ENCODE measurements at regions not wholly inside any gene's neighbourhood (a gene's known extent, or its start where the extent isn't known, plus 50 kb on each side); places are given as distances from the start of the nearest gene placed in this dataset.
"Not testable (repeated sequence)": the region's sequence is repeated elsewhere in the genome, so short reads cannot be mapped to it uniquely, and the experiment has no call there.

DNA sequence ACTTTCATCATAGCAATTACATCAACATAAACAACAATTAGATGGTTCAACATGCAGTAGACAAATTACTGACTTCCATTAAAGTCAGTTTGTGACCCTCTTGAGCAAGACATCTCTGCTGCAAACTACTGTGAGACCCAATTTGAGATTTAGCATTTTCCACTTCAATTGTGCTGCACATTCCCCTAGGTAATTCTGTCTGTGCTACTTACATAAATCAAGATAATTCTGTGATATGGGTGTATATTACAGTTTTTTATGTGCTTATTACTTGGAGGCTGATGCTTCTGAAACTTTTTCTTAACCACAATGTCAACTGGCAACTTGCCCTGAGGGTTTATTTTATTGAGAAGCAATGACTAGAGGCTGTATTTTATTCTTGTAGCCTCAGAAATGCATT, 1714.4 kb downstream of the OLFM4 start:
- no peak for FAIRE-seq

DNA sequence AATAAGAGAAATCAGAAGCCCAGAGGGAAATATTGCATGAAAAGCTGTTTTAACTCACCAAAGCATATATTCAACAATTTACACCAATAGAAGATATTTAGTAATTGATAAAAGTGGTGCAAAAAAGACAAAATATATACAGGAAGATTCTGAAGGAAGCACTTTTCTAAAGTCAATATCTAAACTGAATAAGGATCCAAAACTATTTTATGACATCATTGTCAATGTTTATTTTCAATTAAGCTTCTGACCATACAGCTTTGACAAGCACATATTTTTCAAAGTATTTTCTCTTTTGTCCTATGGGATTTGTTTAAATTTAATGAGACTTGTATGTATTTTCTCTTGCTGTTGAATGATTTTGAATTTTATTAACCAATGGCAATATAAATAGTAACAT, 1716.1 kb downstream of the OLFM4 start:
- no peak for FAIRE-seq

DNA sequence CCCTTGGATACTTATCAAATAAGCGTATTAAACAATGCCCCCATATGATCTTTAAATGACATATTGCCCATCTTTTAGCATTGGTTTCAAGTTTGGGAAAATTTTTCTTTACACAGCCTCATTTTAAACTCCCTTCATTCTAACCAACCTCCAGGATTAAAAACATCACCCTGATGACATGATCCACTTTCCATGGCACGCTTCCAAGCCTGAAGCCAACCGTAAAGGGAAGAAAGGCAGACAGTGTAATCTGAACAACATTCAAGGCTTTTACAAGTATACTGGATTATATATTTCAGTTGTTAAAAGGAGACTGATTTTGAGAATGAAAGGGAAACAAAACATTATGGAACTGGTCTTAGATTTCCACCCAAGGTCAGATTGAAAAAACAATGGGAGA, 1721.9 kb downstream of the OLFM4 start:
- no peak for FAIRE-seq

DNA sequence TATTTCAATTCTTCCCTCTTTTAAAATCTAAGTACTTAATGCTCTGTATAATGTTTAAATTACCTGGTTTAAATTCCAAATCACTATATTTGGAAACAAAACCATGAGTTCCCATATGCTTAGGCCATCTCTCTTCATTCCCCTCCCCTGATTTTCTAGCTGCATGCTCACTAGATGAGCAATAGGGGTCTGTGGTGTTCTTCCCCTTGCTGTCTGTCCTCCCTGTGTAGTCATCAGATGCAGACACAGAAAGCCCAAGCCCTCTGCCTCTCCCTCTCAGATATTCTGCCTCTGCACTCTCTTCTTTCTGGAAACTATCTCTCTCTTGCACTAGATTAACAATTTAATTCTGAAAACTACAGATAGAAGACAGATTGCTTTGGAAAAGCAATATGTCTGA, 1730.2 kb downstream of the OLFM4 start:
- no peak for FAIRE-seq

DNA sequence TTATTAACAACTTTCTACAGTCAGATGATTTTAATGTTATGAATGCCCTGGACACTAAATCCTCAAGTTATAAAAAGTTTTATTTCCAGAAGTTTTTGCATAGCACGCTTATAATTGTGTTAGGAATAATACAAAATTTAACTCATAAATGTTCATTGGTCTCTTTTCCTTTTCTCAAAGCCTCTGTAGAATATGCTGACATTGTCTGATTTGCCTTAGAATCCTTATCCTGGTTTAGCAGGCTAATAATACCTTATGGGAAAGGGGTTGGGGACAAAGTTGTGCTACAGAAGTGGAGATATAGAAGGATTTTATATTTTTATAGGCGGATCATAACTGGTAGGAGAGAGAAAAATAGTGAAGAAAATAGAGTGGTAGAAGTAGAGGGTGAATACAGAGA, 1739.6 kb downstream of the OLFM4 start:
- FAIRE-seq, result no peak

DNA sequence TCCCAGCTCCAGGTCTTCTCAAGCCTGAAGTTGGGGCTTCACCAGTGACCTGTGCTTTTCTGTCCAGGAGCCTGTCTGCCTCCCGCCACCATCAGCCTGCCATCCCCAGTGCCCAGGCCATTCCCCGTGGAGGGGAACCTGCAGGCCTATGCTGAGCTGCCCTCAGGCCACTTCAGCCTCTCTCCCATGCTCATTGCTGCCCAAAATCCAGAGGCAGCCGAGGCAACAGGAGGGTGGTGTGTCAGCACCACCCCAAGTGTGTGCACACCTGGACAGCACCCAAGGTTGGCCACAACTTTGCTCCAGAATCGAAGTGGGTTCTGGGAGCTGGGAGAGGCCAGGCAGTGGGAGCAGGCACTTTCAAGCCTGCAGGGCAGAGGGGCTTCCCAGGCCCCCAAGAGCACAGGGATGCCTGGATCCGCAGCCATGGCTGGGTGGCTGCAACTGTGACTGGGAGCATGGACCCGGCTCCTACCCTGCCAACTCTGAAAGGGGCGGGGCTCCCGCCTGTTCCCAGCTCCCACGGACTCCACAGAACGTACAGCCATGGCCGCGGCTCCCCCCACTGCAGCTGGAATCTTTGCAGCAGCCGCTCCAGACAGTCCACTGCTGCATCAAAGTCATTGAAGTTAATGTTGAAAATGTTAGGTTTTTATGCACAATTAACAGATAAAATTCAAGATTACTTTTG, 1747.0 kb downstream of the OLFM4 start:
- FAIRE-seq, result no peak

DNA sequence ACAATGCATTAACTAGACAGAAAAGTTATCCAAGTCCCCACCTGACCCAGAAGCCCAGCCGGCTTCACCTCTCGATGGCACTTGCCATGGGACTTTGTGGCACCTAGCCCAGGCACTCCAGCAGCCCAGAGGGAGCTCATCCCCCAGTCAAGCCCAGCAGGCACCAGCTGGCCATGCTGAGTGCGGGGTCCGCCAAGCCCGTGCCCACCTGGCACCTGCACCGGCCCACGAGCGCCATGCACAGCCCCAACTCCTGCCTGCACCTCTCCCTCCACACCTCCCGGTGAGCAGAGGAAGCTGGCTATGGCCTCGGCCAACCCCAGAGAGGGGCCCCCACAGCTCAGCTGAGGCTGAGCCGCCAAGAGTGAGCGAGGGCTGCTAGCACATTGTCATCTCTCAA, 1759.1 kb downstream of the OLFM4 start:
- FAIRE-seq, result no peak

DNA sequence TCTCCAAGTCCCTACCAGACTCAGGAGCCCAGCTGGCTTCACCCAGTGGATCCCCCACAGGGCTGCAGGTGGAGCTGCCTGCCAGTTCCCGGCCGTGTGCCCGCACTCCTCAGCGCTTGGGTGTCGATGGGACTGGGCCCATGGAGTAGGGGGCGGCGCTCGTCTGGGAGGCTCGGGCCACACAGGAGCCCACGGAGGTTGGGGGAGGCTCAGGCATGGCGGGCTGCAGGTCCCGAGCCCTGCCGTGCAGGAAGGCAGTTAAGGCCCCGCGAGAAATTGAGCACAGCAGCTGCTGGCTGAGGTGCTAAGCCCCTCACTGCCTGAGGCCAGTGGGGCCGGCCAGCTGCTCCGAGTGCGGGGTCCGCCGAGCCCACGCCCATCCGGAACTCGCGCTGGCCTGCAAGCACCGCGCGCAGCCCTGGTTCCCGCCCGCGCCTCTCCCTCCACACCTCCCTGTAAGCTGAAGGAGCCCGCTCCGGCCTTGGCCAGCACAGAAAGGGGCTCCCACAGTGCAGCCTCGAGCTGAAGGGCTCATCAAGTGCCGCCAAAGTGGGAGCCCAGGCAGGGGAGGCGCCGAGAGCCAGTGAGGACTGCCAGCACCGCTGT, 1771.1 kb downstream of the OLFM4 start:
- no peak for FAIRE-seq

DNA sequence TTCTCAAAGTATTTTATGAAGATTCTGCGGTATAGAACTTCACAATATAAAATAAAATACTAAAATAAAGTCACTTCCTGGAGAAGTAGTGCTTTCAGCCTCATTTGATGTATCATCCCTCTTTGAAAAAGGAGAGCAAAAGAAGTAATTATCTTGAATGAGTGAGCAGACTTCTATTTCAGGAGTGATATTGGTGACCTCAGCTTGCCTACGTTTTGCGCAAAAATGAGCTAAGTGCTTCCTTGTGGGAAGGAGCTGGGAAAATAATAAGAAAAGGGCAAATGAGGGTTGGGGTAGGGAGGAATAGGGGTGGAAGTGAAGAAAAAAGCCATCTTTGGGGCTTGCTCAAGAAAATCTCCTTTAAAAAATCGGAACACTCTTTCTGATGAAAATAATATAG, 1773.6 kb downstream of the OLFM4 start:
- no peak for FAIRE-seq

DNA sequence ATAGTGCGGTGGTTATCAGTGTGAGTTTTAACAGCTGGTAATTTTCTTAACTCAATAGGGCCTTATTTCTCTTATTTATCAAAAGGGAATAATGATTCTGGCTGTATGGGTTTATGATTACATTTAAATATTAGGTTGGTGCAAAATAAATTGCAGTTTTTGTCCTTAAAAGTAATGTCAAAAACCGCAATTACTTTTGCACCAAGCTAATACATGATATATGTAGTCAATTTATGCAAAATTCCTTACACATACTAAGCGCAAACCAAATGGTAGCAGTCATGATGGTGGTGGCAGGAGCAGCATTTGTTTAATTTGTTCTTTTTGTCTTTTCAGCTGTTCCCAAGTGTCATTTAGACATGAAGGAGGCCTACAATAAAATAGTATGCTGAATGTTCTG, 1777.1 kb downstream of the OLFM4 start:
- FAIRE-seq, result no peak

DNA sequence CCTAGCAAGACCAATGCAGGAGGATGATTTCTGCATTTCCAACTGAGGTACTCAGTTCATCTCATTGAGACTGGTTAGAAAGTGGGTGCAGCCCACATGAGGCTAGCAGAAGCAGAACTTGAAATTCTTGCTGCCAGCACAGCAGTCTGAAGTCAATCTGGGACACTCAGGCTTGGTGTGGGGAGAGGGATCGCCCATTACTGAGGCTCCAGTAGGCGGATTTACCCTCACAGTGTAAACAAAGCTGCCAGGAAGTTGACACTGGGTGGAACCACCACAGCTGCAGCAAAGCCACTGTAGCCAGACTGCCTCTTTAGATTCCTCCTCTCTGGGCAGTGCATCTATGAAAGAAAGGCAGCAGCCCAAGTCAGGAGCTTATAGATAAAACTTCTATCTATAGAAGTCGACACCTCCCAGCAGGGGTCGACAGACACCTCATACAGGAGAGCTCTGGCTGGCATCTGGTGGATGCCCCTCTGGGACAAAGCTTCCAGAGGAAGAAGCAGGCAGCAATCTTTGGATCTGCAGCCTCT, 1793.4 kb downstream of the OLFM4 start:
- not testable (repeated sequence) for FAIRE-seq

DNA sequence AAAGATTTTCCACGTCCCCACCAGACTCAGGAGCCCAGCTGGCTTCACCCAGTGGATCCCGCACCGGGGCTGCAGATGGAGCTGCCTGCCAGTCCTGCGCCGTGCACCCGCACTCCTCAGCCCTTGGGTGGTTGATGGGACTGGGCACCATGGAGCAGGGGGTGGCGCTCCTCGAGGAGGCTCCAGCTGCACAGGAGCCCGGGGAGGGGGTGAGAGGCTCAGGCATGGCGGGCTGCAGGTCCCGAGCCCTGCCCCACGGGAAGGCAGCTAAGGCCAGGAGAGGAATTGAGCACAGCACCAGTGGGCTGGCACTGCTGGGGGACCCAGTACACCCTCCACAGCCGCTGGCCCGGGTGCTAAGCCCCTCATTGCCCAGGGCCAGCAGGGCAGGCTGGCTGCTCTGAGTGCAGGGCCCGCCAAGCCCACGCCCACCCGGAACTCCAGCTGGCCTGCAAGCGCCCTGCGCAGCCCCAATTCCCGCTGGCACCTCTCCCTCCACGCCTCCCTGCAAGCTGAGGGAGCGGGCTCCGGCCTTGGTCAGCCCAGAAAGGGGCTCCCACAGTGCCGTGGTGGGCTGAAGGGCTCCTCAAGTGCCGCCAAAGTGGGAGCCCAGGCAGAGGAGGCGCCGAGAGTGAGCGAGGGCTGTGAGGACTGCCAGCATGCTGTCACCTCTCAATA, 1800.9 kb downstream of the OLFM4 start:
- not testable (repeated sequence) for FAIRE-seq

DNA sequence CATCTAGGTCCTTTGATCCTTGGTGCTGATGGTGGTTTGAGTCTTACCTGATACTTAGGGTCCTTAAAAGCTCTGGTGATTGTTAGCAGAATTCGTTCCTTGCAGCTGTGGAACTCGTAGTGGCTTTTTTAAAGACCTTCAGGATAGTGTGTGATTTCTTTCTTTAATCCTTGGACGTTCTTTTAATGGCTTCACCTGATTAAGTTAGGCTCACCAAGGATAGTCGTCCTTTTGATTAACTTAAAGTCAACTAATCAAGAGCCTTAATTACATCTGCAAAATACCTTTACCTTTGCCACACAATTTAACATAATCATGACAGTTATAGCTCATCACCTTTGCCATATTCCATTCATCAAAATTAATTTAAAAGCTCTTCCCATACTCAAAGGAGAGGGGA, 1807.7 kb downstream of the OLFM4 start:
- FAIRE-seq, result no peak

DNA sequence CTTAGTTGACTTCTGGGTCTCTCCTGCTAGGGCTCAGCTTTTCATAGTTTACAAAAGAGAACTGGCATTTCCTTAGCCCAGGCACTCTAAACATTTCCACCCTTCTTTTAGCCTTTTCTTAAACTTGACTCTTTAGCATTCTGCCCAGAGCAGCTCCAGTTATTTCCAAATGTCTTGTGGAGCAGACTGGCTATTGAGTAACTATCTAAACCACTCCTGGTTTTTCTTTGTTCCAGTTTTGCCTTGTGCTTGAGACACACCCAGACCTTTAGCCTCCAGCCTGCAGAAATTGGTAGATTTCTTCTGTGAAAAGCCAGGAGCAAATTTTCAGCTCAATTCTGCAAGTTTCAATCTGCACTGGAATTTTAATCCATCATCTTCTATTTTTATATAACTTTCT, 1813.1 kb downstream of the OLFM4 start:
- FAIRE-seq, result no peak

DNA sequence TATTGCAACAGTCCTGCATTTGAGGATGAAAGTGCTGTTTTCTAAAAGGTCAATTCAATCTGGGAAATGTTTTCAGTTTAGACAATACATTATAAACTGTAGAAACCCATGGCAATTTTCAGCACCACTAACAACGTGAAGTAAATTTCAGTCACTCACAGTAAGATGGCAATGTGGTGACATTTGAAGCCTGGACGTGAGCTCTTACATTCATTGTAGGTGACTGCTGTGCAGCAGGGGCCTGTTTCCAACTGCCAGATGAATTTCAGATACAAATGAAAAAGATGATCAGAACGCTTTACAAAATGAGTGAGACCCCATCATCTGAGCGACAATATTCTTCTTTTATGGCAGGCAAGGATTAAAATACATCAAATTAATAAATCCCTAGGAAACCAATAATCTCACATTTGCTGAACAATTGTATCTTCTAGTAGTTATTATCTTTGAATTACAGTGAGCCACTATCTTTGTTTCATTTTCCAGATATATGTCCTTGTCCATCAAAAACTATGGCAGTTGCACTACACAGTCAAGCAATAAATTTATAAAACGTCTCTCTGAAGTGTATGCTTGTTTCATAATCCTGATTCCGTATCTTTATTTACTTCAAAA, 1816.8 kb downstream of the OLFM4 start:
- FAIRE-seq, result no peak

DNA sequence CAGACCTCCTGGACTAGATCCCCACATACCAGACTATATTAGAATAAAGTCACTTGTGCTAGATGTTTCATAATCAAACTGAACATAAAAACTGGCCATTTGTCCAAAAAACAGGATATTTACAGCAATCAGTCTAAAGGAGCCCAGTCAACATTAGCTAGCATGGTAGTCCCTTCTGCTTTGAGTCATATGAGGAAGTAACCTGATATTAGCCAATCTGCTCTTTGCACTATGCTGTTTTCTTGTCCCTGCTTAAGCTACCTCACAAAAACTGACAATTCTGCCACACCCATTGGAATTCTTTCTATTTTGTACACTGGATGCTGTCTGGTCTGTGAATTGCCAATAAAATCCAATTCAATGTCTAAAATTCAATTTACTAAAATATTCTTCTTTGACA, 1824.2 kb downstream of the OLFM4 start:
- no peak for FAIRE-seq

DNA sequence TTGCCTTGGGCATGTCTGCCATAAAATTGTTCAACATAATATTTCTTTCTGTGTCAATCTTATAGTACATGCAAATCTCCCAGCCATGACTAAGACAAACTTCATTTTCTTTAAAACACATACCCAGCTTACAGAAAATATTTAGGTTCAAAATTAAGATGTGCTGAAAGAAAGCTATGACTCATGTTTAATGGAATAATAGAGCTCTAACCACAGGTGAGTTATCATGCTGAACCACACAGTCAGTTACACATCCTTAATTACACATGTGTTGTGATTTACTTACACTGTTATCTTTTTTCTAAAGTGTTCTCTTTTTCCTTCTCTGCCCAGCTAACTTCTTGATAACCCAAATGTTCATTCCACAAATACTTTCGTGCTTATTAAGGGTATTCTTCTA, 1831.2 kb downstream of the OLFM4 start:
- FAIRE-seq, result no peak

DNA sequence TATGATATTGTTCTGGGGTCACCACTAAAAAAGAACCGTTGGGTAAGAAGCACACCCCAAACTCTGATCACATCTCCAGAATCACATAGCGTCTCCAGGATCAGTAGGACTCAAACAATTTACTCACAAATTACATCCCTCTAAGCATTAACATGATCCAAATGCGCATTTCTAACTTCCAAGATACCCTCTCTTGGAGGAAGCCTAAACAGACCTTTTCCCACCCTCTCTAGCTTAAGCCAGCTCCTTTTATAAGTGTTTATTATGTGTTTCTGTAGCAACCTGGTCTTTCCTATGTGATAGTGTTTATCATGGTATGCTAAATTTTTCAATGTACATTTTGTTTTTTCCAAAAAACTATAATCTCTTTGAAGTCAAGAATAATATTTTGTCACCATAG, 1846.5 kb downstream of the OLFM4 start:
- FAIRE-seq, result no peak

DNA sequence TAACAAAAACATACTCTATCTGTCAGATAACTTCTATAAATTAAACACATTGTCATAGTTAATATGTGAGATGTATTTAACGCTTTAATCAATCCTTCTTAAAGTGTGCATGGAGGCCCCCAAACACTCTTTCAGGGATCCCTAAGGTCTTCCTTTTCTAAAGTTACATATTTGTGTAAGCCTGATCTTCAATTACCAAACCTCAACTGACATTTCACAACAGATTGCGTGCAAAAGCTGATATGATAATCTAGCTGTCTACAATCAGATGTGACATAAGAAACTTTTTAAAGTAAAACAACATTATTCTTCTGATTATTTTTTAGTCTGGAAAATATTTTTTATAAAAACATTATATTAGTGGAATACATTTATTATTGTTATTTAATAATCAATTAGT, 1850.4 kb downstream of the OLFM4 start:
- FAIRE-seq, result no peak

DNA sequence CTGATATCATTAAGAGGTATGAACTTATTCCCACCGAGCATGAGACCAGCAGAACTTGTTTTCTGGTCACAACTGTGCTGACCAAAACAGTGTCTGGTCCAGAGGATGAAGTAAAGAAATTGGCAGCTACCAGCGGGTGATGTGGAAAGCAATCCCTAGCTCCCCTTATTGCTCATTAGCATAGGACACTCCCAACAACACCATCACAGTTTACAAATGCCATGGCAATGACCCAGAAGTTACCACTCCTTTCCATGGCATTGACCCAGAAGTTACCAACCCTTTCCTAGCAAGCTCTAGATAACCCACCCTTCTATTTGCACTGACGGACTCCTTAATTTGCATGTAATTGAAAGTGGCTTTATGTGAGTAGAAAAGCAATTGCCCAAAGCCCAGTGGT, 1856.1 kb downstream of the OLFM4 start:
- no peak for FAIRE-seq

DNA sequence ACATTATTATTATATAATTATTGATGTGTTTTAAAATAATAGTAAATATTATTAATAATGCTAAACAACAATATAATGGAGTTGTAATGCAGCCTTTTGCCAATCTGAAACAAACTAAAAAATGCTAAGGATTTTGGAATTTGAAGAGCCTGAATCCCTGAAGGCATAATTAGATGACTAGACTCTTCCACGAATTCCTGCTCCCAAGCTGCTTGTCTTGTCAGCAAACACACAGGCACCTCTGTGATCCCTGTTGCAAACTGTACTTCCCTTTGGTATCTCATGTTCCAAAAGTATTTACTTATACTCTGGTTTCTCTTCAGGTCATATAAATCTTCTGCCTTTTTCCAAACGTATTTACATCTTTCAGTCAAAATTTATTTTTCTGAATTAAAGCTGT, 1862.4 kb downstream of the OLFM4 start:
- FAIRE-seq, result no peak

DNA sequence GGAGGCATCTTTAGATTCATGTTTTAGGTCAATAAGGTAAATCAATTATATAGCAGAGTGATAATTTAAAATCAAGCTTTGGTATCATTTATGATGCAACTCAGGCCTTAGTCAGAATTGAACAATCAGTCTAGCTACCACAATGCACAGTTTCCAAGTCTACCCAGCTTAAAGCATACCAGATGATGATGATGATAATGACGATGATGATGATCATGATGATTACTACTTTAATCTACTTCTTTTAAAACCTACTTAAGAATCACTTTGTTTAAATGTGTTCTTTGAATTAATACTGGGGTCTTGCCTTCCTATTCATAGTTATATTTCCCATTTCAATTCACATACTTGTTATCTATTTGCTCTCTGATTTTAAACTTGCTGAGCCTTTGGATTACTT, 1872.7 kb downstream of the OLFM4 start:
- FAIRE-seq, result no peak

DNA sequence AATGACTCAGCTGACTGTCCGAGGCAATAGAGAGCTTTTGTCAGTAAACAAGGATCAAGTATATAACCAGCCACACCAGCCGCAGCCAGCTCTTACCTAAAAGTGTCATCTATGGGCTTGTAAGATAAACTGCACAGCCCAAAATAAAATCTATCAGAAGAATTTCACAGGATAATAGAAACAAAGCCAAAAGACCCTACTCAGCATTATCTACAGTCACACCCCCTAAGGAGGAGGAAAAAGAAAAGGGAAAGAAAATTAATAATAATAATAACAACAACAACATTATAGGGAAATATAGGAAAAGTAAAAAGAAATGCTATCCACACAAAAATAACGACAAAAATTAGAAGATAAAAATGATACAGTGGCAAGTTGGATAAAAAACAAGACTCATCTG, 1883.8 kb downstream of the OLFM4 start:
- FAIRE-seq, result no peak

DNA sequence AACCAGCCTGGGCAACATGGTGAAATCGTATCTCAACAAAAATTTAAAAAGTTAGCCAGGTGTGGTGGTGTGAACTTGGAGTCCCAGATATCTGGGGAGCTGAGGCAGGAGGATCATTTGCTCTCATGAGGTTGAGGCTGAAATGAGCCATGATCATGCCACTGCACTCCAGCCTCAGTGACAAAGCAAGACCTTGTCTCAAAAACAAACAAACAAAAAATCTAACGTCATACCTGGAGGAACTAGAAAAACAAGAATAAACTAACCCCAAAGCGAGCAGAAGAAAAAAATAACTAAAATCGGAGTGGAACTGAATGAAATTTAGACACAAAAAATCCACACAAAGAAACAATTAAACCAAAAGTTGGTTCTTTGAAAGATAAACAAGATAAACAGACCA, 1885.1 kb downstream of the OLFM4 start:
- no peak for FAIRE-seq

Data from TTC549 (cell line).